Activated T-cell treated with anti-CD3 and anti-CD28 coated beads, Interleukin-2, amount 50 U/mL, for 48 hours (primary cell): ENCODE measurements at regions not wholly inside any gene's neighbourhood (a gene's known extent, or its start where the extent isn't known, plus 50 kb on each side); places are given as distances from the start of the nearest gene placed in this dataset.

ENCODE experiments used
- DNase-seq, 2 experiments: peaks; one replicate each; pipeline ENCODE4 v3.0.0-alpha.2; 2020

- DNase-seq = no peak
These were observed 56.9 kb downstream of the SLITRK6 start for GRCh38 chr13:85742355-85742754.

- no peak for DNase-seq
These were observed 58.2 kb downstream of the SLITRK6 start for GRCh38 chr13:85741017-85741416.

- no peak for DNase-seq
These were observed 60.4 kb downstream of the SLITRK6 start for GRCh38 chr13:85738696-85739320.

GRCh38 chr13:85737952-85738351 lies 61.3 kb downstream of the SLITRK6 start:
- no peak for DNase-seq

GRCh38 chr13:85729296-85729695 lies 69.9 kb downstream of the SLITRK6 start:
- no peak for DNase-seq

- no peak for DNase-seq
These were observed 70.4 kb downstream of the SLITRK6 start for GRCh38 chr13:85728811-85729210.

GRCh38 chr13:85725433-85725832 lies 73.8 kb downstream of the SLITRK6 start:
- DNase-seq = no peak

- no peak for DNase-seq
These were observed 74.4 kb downstream of the SLITRK6 start for GRCh38 chr13:85724546-85725432.

- no peak for DNase-seq
These were observed 79.5 kb downstream of the SLITRK6 start for GRCh38 chr13:85719749-85720148.

- no peak for DNase-seq
These were observed 81.3 kb downstream of the SLITRK6 start for GRCh38 chr13:85717921-85718320.

GRCh38 chr13:85710545-85710944 lies 88.7 kb downstream of the SLITRK6 start:
- DNase-seq = no peak

GRCh38 chr13:85709721-85710120 lies 89.5 kb downstream of the SLITRK6 start:
- DNase-seq = no peak

GRCh38 chr13:85709072-85709471 lies 90.1 kb downstream of the SLITRK6 start:
- DNase-seq = no peak

GRCh38 chr13:85700906-85701305 lies 98.3 kb downstream of the SLITRK6 start:
- DNase-seq = no peak

- no peak for DNase-seq
These were observed 101.0 kb downstream of the SLITRK6 start for GRCh38 chr13:85698256-85698655.

GRCh38 chr13:85694992-85695391 lies 104.2 kb downstream of the SLITRK6 start:
- DNase-seq = no peak

- no peak for DNase-seq
These were observed 105.2 kb downstream of the SLITRK6 start for GRCh38 chr13:85693889-85694511.

GRCh38 chr13:85690368-85690767 lies 108.9 kb downstream of the SLITRK6 start:
- no peak for DNase-seq

- no peak for DNase-seq
These were observed 113.8 kb downstream of the SLITRK6 start for GRCh38 chr13:85685436-85685835.

GRCh38 chr13:85675151-85675907 lies 123.9 kb downstream of the SLITRK6 start:
- no peak for DNase-seq

GRCh38 chr13:85671336-85671735 lies 127.9 kb downstream of the SLITRK6 start:
- no peak for DNase-seq

GRCh38 chr13:85666356-85666755 lies 132.9 kb downstream of the SLITRK6 start:
- DNase-seq = no peak

- DNase-seq = no peak
These were observed 133.9 kb downstream of the SLITRK6 start for GRCh38 chr13:85665286-85665685.
